ENCODE measurements at regions not wholly inside any gene's neighbourhood (a gene's known extent, or its start where the extent isn't known, plus 50 kb on each side); places are given as distances from the start of the nearest gene placed in this dataset.

- TF ChIP-seq POLR2AphosphoS5 (IDR thresholded peaks at IDR 0.05; ENCODE audit: low read depth, low read length), result no peak
- TF ChIP-seq REST (IDR thresholded peaks at IDR 0.05; ENCODE audit: insufficient read depth in 1 of 2, low read depth in 2 of 2, low read length in 1 of 2), result no peak
- DNase-seq (ENCODE audit: low read depth, low spot score) (no peak), ATAC-seq (no peak)
- no peak overlapping the region for H3K4me3 ChIP-seq (ENCODE audit: low read depth in 2 of 2, low read length in 2 of 2)
- no peaks in the 10 kb centered on the region for H3K27me3 ChIP-seq (ENCODE audit: control insufficient read depth, insufficient read depth, low read length)
- POLR2A ChIA-PET, result no interaction called here
- no peaks in the 10 kb centered on the region for H3K4me1 ChIP-seq (ENCODE audit: control insufficient read depth, insufficient read depth, low read length)
- H3K36me3 ChIP-seq (ENCODE audit: control insufficient read depth, insufficient read depth, low read length), result no peaks in the 10 kb centered on the region
- CTCF ChIA-PET, result no interaction called here
- peaks cover 5% of the 10 kb centered on the region; the same call in 1 of the 2 replicates for H3K9me3 ChIP-seq (ENCODE audit: control insufficient read depth, insufficient read depth, low read depth, low read length)
- in situ Hi-C loops (cut with HindIII; ENCODE audit: low pct_unique_long_range_greater_than_20kb, low sequenced_read_pairs) (no loop called here), intact Hi-C loops (cut with micrococcal nuclease; ENCODE audit: unreplicated experiment) (no loop called here)
- BruUV-seq (replicated peaks), result no TSS peak
- no peak overlapping the region for H3K27ac ChIP-seq (ENCODE audit: low read length)
Observed at GRCh38 chr10:4482659-4483058, 343.3 kb upstream of the AKR1E2 start.

GRCh38 chr10:4481192-4481591, 344.8 kb upstream of the AKR1E2 start:
- ChIA-PET POLR2A (no interaction called here), CTCF (no interaction called here)
- no TSS peak for BruUV-seq (replicated peaks)
- intact Hi-C loops (cut with micrococcal nuclease; ENCODE audit: unreplicated experiment) (no loop called here), in situ Hi-C loops (cut with HindIII; ENCODE audit: low pct_unique_long_range_greater_than_20kb, low sequenced_read_pairs) (no loop called here)
- no peaks in the 10 kb centered on the region for H3K36me3 ChIP-seq (ENCODE audit: control insufficient read depth, insufficient read depth, low read length)
- TF ChIP-seq TCF7L2 (IDR thresholded peaks at IDR 0.05; ENCODE audit: low read depth, low read length) (no peak), REST (IDR thresholded peaks at IDR 0.05; ENCODE audit: insufficient read depth in 1 of 2, low read depth in 2 of 2, low read length in 1 of 2) (no peak), POLR2AphosphoS5 (IDR thresholded peaks at IDR 0.05; ENCODE audit: low read depth, low read length) (no peak), SIN3A (IDR thresholded peaks at IDR 0.05; ENCODE audit: borderline replicate concordance, insufficient read depth, low read depth, low read length) (no peak), CTCF (IDR thresholded peaks at IDR 0.05) (no peak)
- H3K9me3 ChIP-seq (ENCODE audit: control insufficient read depth, insufficient read depth, low read depth, low read length), result peaks cover 5% of the 10 kb centered on the region; the same call in 1 of the 2 replicates
- ATAC-seq (no peak), DNase-seq (ENCODE audit: low read depth, low spot score) (no peak)
- H3K4me1 ChIP-seq (ENCODE audit: control insufficient read depth, insufficient read depth, low read length), result no peaks in the 10 kb centered on the region
- H3K4me3 ChIP-seq (ENCODE audit: low read depth in 2 of 2, low read length in 2 of 2), result no peak overlapping the region
- no peaks in the 10 kb centered on the region for H3K27me3 ChIP-seq (ENCODE audit: control insufficient read depth, insufficient read depth, low read length)
- no peak overlapping the region for H3K27ac ChIP-seq (ENCODE audit: low read length)

Measured in Panc1 (cell line).